ENCODE measurements at regions not wholly inside any gene's neighbourhood (a gene's known extent, or its start where the extent isn't known, plus 50 kb on each side); places are given as distances from the start of the nearest gene placed in this dataset.
A peak's percentile ranks its signal among the peaks of the same experiment; 100 is the strongest.

DNA sequence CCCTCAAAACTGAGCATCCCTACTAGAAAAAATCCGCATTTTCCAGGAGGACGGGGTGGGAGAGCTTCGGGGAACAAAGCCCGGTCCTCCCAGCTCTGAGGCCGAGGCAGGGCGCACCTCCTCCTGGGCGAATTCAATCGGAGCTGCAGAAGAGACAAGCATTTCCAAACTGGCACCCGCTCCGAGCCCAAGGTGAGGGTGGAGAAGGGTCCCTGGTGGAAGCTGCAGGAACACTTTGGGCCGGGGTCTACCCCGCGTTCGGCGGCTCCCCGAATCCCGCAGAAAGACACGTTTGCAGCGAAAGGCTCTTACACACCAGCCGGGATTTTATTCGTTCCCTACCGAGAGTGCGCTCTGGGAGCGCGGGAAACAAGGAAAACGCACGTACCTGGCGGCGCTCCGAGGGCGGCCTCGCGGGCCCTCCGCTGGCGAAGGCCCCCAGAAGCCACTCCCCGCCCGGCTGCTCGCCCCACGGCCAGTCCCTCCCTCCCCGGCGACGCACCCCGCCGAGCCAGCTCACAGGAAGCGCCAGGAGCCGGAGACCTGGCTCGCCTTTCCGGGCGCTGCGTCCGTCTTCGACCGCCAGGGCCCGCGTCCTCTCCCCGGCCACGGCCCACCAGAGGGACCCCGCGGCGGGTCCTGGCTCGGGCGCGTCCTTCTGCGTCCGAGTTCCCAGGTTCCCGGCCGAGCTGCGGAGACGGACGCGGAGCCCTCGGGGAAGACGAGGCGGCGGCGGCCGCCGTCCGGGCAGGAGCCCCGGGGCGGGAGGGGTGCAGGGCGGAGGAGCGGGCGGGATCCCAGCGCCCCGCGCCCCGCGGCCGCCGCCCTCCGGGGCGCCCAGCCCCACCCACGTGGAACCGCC, 49.8 kb upstream of the BAHCC1 start:
- under 1% methylated on average over 95 of the region's 95 CpGs for WGBS (ENCODE audit: insufficient coverage)
- peaks cover 51% of the 10 kb centered on the region for H3K4me1 ChIP-seq (ENCODE audit: control insufficient read depth, insufficient read depth, low read length)

More for the DNA sequence above, 49.8 kb upstream of the BAHCC1 start:
- Histone ChIP-seq H3K27me3 (ENCODE audit: control insufficient read depth, insufficient read depth, low read length) (no peaks in the 10 kb centered on the region), H3K27ac (ENCODE audit: low read depth, low read length) (peak overlapping the region; percentile 90), H3K4me3 (ENCODE audit: low read depth, low read length) (peak overlapping the region; percentile 92), H3K9me3 (ENCODE audit: control insufficient read depth, insufficient read depth, low read length) (no peaks in the 10 kb centered on the region), H3K36me3 (ENCODE audit: control insufficient read depth, insufficient read depth, low read length) (peaks cover 15% of the 10 kb centered on the region)
- peak in 4 of 6 donors; percentile 48 to 87 (median 65) for DNase-seq (ENCODE audit: low read depth in 4 of 6, low spot score in 6 of 6)

Data from spinal cord (tissue), 9 donors.